MM.1S (cell line): ENCODE measurements at regions not wholly inside any gene's neighbourhood (a gene's known extent, or its start where the extent isn't known, plus 50 kb on each side); places are given as distances from the start of the nearest gene placed in this dataset.

Source experiments
- CTCF ChIP-seq: fragments of 300-600 bp; sonication (generic); IDR thresholded peaks from 2 replicates; pipeline ENCODE4 v1.5.1; 2016; ENCODE audit warnings: antibody characterized with exemption, low read length, mixed read lengths
- EZH2 ChIP-seq: fragments of 300-600 bp; sonication (generic); optimal IDR thresholded peaks from 2 replicates; pipeline ENCODE3; 2017; ENCODE audit warnings: low read depth, mild to moderate bottlenecking, antibody characterized with exemption, low read length, mixed read lengths
- EZH2phosphoT487 ChIP-seq: fragments of 300-600 bp; sonication (generic); IDR thresholded peaks from 2 replicates; pipeline ENCODE4 v1.6.1; 2018; ENCODE audit warnings: antibody characterized with exemption, low read length

GRCh38 chr5:165039748-165040147 is 1534.3 kb downstream of the MAT2B start:
- no peak for TF ChIP-seq CTCF
- TF ChIP-seq EZH2phosphoT487: no peak
- TF ChIP-seq EZH2: no peak
